Uterus (tissue), 2 donors: ENCODE measurements at regions not wholly inside any gene's neighbourhood (a gene's known extent, or its start where the extent isn't known, plus 50 kb on each side); places are given as distances from the start of the nearest gene placed in this dataset.

Experiments
- POLR2A ChIP-seq, 2 donors: fragments of 450-650 bp; IDR thresholded peaks; one replicate each; pipeline ENCODE4 v1.6.1; 2016; ENCODE audit warnings: antibody characterized with exemption in 2 of 2, mild to moderate bottlenecking in 1 of 2, moderate library complexity in 1 of 2
- TF ChIP-seq, protein P1 (sequence below), 4 experiments: fragments of 200-600 bp in 2 of 4; fragments of 450-650 bp in 2 of 4; sonication (generic) in 2 of 4; IDR thresholded peaks; one replicate each; pipeline ENCODE4 v1.5.1; 2016 to 2019; ENCODE audit warnings: antibody characterized with exemption in 4 of 4, mild to moderate bottlenecking in 2 of 4, moderate library complexity in 1 of 4

DNA sequence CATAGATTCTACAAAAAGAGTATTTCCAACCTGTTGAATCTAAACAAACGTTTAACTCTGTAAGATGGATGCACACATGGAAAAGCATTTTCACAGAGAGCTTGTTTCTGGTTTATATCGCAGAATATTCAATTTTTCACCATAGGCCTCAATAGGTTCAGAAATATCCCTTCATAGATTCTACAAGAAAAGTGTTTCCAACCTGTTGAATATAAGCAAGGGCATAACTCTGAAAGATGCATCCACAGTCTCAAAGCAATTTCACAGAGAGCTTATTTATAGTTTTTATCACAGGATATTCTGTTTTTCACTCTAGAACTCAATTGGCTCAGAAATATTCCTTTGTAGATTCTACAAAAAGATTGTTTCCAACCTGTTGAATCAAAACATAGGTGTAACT is 1483.6 kb downstream of the UQCRFS1 start:
- TF ChIP-seq, protein P1, sequence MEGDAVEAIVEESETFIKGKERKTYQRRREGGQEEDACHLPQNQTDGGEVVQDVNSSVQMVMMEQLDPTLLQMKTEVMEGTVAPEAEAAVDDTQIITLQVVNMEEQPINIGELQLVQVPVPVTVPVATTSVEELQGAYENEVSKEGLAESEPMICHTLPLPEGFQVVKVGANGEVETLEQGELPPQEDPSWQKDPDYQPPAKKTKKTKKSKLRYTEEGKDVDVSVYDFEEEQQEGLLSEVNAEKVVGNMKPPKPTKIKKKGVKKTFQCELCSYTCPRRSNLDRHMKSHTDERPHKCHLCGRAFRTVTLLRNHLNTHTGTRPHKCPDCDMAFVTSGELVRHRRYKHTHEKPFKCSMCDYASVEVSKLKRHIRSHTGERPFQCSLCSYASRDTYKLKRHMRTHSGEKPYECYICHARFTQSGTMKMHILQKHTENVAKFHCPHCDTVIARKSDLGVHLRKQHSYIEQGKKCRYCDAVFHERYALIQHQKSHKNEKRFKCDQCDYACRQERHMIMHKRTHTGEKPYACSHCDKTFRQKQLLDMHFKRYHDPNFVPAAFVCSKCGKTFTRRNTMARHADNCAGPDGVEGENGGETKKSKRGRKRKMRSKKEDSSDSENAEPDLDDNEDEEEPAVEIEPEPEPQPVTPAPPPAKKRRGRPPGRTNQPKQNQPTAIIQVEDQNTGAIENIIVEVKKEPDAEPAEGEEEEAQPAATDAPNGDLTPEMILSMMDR (IDR thresholded peaks at IDR 0.05) = no peak
- TF ChIP-seq POLR2A (IDR thresholded peaks at IDR 0.05) = no peak
